GM19452 (cell line): ENCODE measurements at regions not wholly inside any gene's neighbourhood (a gene's known extent, or its start where the extent isn't known, plus 50 kb on each side); places are given as distances from the start of the nearest gene placed in this dataset.

Experiments used
- ATAC-seq: cut with Tn5 transposase; IDR thresholded peaks from one replicate; pipeline ENCODE4 v1.9.1; 2021; ENCODE audit not compliant: unreplicated experiment

- no peak for ATAC-seq
Measured at GRCh38 chr18:76255070-76255683, 239.9 kb downstream of the ZNF516 start.

DNA sequence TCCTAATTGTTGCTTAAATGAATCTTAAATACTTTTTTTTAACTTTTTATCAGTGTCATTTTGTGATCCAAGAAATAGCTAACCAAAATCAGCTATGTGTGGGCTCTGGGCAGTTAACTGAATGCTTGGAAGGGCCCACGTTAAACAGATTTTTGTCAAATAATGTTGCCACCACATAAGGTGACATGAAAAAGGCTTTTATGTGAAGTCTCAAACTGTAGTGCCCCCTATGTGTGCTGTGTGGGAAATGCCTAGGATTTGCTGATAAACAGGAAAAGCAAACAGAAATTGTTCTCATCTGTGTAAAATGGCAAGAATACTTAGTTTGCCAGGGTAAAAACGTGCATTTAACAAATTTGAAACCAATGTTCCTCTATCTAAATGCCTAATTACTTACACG is 242.2 kb downstream of the ZNF516 start:
- no peak for ATAC-seq

DNA sequence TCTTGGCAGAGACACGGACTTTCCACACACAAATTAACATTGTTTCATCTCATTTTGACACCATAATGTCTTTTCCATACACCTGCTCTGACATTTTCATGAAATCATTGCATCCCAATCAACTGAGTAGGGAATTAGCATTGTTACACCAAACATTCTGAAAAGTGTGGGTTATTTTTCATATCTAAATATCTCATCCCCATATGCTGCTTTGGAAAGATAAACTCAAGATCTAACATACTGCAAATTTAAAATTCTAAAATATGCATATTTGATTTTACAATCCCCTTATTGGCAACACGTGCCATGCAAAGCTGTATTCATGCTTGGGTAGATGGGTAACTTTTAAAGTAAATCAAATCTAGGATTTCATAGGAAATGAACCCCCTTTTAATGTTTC is 242.9 kb downstream of the ZNF516 start:
- no peak for ATAC-seq

GRCh38 chr18:76251691-76252090 is 243.4 kb downstream of the ZNF516 start:
- ATAC-seq, result no peak

- ATAC-seq, result no peak
Measured at GRCh38 chr18:76246590-76246989, 248.5 kb downstream of the ZNF516 start.

- no peak for ATAC-seq
Measured at GRCh38 chr18:76234676-76235060, 260.4 kb downstream of the ZNF516 start.

GRCh38 chr18:76233876-76234675 is 261.0 kb downstream of the ZNF516 start:
- ATAC-seq, result no peak

- ATAC-seq, result no peak
Measured at GRCh38 chr18:76233406-76233805, 261.6 kb downstream of the ZNF516 start.

DNA sequence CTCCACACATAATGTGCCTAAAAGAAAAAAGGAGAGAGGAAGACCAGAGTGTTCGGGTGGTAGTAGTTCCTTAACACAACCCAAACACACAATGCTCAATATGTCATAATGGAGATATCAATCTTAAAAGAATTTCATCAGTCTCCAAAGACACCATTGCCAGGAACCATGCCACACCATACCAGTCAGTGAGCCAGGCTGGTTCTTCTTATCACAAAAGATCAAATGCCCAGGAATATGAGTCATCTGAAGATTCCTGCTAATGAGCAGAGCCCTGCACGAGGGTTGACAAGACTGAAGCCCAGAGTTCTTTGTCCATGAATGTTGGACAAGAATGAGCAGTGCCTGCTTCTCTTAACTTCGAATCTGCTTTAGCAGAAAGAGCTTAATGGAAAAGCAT is 262.3 kb downstream of the ZNF516 start:
- no peak for ATAC-seq

DNA sequence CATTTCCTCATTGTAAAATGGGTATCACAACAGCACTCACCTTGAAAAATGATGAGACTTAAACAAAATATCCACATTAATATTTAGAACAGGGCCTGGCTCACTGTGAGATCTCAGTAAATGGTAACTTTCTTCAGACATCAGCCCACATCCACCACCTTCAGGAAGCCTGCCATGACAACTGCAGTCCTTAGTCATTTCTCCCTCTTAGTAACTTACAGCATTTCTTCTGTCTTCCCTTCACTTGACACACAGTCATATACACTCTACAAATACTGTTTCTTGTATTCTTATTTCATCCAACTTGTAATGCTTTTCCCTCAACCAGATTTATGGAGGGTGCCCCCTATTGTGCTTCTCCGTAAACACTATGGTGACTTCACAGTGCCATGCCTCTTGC is 263.0 kb downstream of the ZNF516 start:
- ATAC-seq, result no peak

- no peak for ATAC-seq
Measured at GRCh38 chr18:76231402-76231801, 263.6 kb downstream of the ZNF516 start.

DNA sequence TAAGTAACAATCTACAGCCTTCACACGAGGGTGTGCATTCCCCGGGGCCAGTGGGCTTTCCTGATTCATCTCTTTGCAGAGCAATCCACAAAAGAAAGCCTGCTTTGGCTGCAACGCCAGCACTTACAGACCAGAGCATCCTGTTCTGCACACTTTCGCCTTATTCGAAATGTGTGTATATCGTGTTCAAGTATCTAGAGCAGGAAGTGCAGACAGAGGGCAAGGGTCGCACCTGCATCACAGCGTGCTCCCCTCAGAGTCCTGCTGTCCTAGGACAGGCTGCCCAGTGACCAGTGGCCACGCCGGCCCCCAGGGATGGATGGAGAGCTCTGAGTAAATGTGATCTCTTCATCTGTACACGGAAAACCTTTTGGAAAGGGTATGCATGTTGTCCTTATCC is 264.3 kb downstream of the ZNF516 start:
- no peak for ATAC-seq

DNA sequence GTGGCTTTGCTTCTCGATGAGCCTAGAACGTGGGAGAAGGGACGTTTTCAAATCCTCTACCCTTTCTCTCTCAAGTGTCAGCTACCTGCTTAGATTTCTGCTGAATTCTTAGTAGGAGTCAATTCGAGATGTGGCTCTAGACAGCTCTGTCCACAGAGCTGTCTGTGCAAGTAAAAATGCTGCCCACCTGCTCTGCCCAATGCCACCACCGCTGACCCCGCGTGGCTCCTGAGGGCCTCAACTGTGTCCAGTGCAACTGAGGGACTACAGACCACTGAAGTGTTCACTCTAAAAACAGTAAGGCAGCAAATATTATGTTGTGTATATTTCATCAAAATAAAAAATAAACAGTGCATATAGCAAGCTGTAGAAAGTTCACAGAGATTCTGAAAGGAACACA is 266.3 kb downstream of the ZNF516 start:
- ATAC-seq, result no peak

- no peak for ATAC-seq
Measured at GRCh38 chr18:76227759-76228158, 267.3 kb downstream of the ZNF516 start.

- ATAC-seq, result no peak
Measured at GRCh38 chr18:76223403-76223802, 271.6 kb downstream of the ZNF516 start.

GRCh38 chr18:76219023-76219422 is 276.0 kb downstream of the ZNF516 start:
- no peak for ATAC-seq

- no peak for ATAC-seq
Measured at GRCh38 chr18:76216096-76216495, 278.9 kb downstream of the ZNF516 start.

- ATAC-seq, result no peak
Measured at GRCh38 chr18:76213991-76214390, 281.1 kb downstream of the ZNF516 start.

DNA sequence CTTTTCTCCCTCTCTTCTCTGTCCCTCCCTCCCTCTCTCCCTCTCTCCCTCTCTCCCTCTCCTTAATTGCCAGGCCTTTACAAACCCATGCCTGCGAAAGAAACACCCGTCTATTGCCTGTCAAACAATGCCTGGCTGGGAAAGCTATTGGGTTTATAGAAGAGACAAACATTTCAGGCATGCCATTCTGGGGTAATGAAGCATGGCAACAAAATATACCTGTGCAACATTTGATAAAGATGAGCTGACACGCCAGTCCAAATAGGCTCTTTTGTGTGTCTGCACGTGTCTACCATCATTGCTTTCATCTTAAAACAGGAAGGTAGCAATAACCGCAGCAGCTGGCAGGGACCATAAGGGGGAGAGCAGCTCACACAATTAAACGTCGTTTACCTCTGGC is 282.1 kb downstream of the ZNF516 start:
- no peak for ATAC-seq

GRCh38 chr18:76209597-76209996 is 285.4 kb downstream of the ZNF516 start:
- no peak for ATAC-seq

DNA sequence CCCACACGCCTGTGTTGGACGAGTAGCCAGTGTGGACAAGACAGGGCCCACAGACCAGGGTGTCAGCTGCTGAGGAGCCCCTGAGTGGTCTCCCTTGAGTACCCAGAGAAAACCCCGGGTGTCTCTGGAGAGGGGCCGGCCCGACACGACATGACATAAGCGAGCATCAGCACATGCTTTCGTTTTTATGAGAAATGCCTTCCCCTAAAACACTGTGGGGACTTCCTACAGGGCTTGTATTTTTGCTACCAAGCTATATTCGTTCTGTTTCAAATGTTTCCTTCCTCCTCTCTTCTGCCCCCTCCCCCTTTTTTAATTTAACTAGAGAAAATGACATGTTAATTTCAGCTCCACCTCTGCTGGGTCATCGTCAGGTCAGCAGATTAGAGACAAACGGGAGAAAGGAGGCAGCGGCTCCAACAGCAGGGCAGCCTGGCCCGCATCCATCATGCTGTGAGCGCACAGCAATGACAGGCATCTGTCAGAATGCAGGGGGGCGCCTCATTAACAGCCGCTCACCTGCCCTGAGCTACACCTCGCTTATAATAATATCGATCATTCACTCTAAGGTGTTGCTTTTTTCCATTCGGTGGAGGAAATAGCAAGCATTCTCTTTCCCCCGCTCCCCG is 286.2 kb downstream of the ZNF516 start:
- ATAC-seq, result no peak

- no peak for ATAC-seq
Measured at GRCh38 chr18:76205906-76206305, 289.1 kb downstream of the ZNF516 start.
